Transverse colon (tissue), 4 donors: ENCODE measurements at regions not wholly inside any gene's neighbourhood (a gene's known extent, or its start where the extent isn't known, plus 50 kb on each side); places are given as distances from the start of the nearest gene placed in this dataset.

Experiments used
- POLR2A ChIP-seq: fragments of 450-650 bp; IDR thresholded peaks from one replicate; pipeline ENCODE4 v1.6.1; 2016; ENCODE audit warnings: antibody characterized with exemption, mild to moderate bottlenecking, moderate library complexity
- POLR2AphosphoS5 ChIP-seq, 3 donors: sonication (generic); formaldehyde crosslinking; IDR thresholded peaks; one replicate each; pipeline ENCODE4 v1.6.1; 2016; ENCODE audit warnings: antibody characterized with exemption in 3 of 3
- TF ChIP-seq, protein P1 (sequence below), 5 experiments: fragments of 200-600 bp in 3 of 5; fragments of 450-650 bp in 2 of 5; sonication (generic) in 3 of 5; IDR thresholded peaks; 1 replicate in 2 of 5; 2 replicates in 3 of 5; pipeline ENCODE4 v1.5.1; 2016 to 2017; ENCODE audit warnings: antibody characterized with exemption in 5 of 5, inconsistent platforms in 3 of 5, mild to moderate bottlenecking in 2 of 5, moderate library complexity in 1 of 5

GRCh38 chr12:108455706-108456105, 59.4 kb upstream of the FICD start:
- TF ChIP-seq, protein P1, sequence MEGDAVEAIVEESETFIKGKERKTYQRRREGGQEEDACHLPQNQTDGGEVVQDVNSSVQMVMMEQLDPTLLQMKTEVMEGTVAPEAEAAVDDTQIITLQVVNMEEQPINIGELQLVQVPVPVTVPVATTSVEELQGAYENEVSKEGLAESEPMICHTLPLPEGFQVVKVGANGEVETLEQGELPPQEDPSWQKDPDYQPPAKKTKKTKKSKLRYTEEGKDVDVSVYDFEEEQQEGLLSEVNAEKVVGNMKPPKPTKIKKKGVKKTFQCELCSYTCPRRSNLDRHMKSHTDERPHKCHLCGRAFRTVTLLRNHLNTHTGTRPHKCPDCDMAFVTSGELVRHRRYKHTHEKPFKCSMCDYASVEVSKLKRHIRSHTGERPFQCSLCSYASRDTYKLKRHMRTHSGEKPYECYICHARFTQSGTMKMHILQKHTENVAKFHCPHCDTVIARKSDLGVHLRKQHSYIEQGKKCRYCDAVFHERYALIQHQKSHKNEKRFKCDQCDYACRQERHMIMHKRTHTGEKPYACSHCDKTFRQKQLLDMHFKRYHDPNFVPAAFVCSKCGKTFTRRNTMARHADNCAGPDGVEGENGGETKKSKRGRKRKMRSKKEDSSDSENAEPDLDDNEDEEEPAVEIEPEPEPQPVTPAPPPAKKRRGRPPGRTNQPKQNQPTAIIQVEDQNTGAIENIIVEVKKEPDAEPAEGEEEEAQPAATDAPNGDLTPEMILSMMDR (IDR thresholded peaks at IDR 0.05): no peak
- TF ChIP-seq POLR2A: no peak
- no peak for TF ChIP-seq POLR2AphosphoS5 (IDR thresholded peaks at IDR 0.05)
